ENCODE measurements at regions not wholly inside any gene's neighbourhood (a gene's known extent, or its start where the extent isn't known, plus 50 kb on each side); places are given as distances from the start of the nearest gene placed in this dataset.

DNA sequence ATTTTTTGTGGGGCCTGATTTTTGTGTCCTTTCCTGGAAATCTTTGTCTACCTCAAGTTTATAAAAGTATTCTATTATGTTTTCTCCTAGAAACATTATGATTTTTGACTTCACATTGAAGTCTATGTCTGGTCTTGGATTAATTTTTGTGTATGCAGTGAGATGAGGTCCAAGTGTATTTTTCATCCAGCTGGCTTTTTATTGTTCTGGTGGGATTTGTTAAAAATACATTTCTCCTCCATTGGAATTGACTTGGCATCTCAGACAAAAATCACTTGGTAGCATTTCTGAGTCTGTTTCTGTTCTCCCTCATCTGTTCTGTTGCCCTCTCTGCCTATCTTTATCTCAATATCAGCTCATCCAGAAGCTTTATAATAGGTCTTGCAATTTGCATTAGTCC is 109.0 kb downstream of the IRX1 start:
- H3K79me2 ChIP-seq (replicated peaks; ENCODE audit: insufficient read depth): no peaks in the 10 kb centered on the region
- no peaks in the 10 kb centered on the region for H3K36me3 Mint-ChIP-seq (ENCODE audit: low read depth)
- TF ChIP-seq EZH2phosphoT487 (IDR thresholded peaks at IDR 0.05; ENCODE audit: unreplicated experiment) (no peak), ZNF114 (CRISPR knock-in tag; IDR thresholded peaks at IDR 0.05) (no peak), ZNF331 (CRISPR knock-in tag; IDR thresholded peaks at IDR 0.05; ENCODE audit: low read depth) (no peak), STAT1 (IDR thresholded peaks at IDR 0.05; ENCODE audit: unreplicated experiment) (no peak), EZH2 (IDR thresholded peaks at IDR 0.05; ENCODE audit: low read depth, unreplicated experiment) (no peak), CTCF (conservative IDR thresholded peaks at IDR 0.05; ENCODE audit: low read depth in 2 of 2) (no peak), ETS1 (IDR thresholded peaks at IDR 0.05) (no peak), POLR2AphosphoS5 (IDR thresholded peaks at IDR 0.05; ENCODE audit: low read depth) (no peak)
- TF ChIP-seq, protein P1, sequence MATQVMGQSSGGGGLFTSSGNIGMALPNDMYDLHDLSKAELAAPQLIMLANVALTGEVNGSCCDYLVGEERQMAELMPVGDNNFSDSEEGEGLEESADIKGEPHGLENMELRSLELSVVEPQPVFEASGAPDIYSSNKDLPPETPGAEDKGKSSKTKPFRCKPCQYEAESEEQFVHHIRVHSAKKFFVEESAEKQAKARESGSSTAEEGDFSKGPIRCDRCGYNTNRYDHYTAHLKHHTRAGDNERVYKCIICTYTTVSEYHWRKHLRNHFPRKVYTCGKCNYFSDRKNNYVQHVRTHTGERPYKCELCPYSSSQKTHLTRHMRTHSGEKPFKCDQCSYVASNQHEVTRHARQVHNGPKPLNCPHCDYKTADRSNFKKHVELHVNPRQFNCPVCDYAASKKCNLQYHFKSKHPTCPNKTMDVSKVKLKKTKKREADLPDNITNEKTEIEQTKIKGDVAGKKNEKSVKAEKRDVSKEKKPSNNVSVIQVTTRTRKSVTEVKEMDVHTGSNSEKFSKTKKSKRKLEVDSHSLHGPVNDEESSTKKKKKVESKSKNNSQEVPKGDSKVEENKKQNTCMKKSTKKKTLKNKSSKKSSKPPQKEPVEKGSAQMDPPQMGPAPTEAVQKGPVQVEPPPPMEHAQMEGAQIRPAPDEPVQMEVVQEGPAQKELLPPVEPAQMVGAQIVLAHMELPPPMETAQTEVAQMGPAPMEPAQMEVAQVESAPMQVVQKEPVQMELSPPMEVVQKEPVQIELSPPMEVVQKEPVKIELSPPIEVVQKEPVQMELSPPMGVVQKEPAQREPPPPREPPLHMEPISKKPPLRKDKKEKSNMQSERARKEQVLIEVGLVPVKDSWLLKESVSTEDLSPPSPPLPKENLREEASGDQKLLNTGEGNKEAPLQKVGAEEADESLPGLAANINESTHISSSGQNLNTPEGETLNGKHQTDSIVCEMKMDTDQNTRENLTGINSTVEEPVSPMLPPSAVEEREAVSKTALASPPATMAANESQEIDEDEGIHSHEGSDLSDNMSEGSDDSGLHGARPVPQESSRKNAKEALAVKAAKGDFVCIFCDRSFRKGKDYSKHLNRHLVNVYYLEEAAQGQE (IDR thresholded peaks at IDR 0.05; ENCODE audit: unreplicated experiment): no peak
- H3K9me3 Mint-ChIP-seq: no peaks in the 10 kb centered on the region; the same call in 2 of the 3 replicates
- H3K4me1 Mint-ChIP-seq: peaks cover 18% of the 10 kb centered on the region
- no peak overlapping the region for H3K27ac ChIP-seq (ENCODE audit: low read depth)
- H2AFZ ChIP-seq: no peak overlapping the region
- no peaks in the 10 kb centered on the region for H3K36me3 ChIP-seq (ENCODE audit: insufficient read depth)
- peaks cover under 1% of the 10 kb centered on the region for H3K27me3 Mint-ChIP-seq (ENCODE audit: insufficient read depth, low read depth, poor library complexity)
- ATAC-seq (no peak), DNase-seq (ENCODE audit: low spot score) (no peak)
- peaks cover 11% of the 10 kb centered on the region for H3K4me1 ChIP-seq (ENCODE audit: insufficient read depth)
- H3F3A ChIP-seq (replicated peaks; ENCODE audit: low read depth): no peaks in the 10 kb centered on the region
- no peaks in the 10 kb centered on the region for H3K27me3 ChIP-seq (ENCODE audit: insufficient read depth)
- no peak overlapping the region for H3K4me2 ChIP-seq
- no peak overlapping the region for H3K4me3 Mint-ChIP-seq
- no peak overlapping the region for H3K27ac Mint-ChIP-seq
- no peak overlapping the region for H3K4me3 ChIP-seq
- H4K20me1 ChIP-seq (replicated peaks; ENCODE audit: insufficient read depth): no peaks in the 10 kb centered on the region
- no peaks in the 10 kb centered on the region for H3K9me2 ChIP-seq (ENCODE audit: insufficient read depth)

Measured in GM23338 (cell line).